SHP77 (cell line): ENCODE measurements at regions not wholly inside any gene's neighbourhood (a gene's known extent, or its start where the extent isn't known, plus 50 kb on each side); places are given as distances from the start of the nearest gene placed in this dataset.
"Not testable (repeated sequence)": the region's sequence is repeated elsewhere in the genome, so short reads cannot be mapped to it uniquely, and the experiment has no call there.

ENCODE experiments used
- DNase-seq, 2 experiments: peaks; one replicate each; lab custom pipeline; 2025; lab: John Stamatoyannopoulos, UW

DNA sequence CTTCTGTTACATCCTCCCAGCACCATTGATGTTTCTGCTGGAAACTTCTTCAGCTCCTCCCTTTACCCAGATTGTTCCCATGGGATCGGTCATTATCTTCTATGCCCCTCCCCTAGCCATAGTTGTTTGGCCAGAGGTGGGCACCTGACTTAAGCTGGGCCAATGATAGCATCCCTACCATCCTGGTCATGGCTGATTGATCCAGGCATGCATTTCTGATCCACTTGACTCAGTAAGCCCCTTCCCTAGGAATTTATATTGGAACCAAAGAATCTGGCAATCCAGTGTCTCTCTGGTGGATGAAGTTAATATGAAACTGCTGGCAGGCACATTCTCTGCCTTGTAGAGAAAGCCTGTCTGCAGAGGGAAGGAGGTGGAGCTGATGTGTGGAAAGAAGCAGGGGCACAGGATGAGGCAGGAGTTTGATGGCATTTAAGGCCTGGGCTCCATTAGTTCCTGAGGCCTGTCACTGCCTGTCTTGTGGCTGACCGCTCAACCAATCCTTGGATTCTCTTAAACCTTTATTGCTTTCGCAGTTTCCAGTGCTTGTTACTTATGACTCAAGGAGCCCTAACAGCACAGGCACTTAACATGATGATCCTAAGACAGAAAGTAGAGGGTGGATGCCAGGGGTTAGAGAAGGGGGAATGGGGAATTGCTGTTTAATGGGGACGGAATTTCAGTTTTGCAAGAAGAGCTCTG is 152.4 kb downstream of the ABCC12 start:
- no peak for DNase-seq

DNA sequence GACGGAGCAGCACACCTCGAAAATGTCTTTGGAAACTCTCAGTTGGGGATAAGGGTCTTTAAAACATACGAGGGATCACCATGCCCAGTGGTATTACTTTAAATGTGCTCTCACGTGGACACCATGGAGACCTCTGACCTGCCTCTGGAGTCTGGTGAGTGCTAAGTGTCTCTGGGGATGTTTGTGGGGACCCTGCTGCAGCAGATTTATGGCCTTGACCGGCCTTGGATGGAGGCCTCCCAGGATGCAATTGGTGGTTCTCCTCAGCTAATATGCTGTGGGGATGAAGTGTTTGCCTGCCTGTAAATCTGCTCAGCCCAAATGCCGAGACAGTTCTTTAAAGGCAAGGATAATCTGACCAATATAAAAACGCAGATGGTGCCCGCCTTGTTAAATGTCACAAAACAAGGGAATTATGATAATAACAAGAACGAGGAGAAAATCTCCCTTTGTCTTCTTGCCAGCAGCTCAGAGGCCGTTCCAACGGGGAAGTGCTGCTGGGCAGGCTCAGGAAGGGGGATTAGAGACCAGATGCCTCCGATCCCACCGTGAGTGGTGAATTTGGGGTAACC is 154.4 kb downstream of the ABCC12 start:
- no peak for DNase-seq

DNA sequence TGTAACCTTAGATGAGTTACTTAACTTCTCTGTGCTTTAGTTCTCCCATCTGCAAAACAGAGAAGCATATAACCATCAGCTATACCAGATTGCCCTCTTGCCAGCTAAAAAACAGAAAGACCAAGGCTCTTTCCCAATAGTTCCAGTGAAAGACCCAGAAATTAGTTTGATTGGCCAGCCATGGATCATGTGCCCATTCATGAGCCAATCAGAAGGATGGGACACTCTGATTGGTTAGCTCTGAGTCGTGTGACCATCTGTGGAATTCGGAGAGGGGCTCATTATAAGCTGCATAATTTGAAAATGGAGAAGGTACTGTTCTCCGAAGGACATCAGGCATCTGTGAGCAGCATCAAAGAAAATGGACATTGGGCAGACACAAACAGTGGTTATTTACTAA is 155.2 kb downstream of the ABCC12 start:
- DNase-seq = no peak

DNA sequence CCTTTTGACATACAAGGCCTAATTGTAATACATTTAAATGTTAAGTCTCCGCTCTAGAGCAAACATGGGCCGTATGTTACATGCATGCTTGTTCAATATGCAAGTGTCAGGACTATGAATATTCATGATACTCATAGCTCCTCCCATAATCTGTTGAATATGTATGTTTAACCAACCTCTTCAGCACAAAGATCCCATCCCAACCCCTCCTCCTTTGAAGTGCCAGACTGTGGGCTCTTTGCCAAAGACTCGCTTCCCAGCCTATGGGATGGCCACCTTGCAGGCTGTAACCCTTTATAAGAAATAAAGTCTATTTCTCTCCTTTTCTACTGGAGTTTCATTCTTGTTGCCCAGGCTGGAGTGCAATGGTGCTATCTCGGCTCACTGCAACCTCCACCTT is 156.2 kb downstream of the ABCC12 start:
- no peak for DNase-seq

DNA sequence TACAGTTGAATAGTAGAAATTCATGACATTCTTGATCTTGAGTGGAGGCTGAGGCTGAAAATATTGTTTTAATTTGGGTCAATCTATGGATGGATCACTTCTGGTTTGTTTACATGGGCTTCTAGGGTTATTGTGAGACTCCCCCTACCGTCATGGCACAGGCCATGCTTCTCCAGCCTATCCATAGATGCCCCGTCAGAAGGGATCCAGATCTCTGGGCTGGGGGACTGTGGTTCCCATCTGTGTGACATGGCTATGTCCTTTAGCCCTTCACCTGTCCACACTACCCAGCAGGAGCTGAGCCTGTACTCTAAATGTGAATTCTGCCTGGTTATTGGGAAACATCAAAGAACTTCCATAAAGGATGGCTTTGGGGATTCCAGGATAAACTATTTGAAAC is 160.4 kb downstream of the ABCC12 start:
- no peak for DNase-seq

DNA sequence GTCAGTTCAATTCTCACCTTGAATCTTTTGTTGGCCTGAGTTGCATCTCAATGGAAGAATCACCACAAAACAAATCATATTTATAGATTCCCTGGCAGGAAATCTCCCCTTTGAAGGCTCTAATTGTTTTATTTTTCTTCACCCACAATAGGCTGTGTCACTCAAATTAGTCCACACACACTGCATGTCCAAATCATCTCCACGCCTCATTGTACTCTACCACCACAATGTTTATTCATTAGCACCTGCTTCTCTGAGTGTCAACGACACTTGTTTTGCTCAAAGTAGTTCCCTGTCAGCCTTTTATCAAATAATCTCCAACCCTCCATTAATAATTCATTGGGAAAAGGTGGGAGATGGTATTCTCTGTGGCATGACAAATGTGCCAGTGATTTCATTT is 164.3 kb downstream of the ABCC12 start:
- DNase-seq = no peak

DNA sequence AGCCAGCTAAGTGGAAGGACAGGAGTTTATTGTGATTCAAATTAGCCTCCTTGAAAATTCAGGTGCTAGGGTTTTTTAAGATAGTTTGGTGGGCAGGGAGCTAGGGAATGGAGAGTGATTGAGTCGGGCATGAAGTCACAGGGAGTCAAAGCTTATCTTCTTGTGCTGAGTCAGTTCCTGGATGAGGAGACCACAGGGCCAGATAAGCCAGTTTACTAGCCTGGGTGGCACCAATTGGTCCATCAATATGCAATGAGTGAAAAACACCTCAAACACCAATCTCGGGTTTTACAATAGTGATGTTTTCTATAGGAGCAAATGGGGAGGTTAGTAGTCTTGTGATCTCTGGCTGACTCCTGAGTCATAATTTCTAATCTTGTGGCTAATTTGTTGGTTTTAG is 165.1 kb downstream of the ABCC12 start:
- DNase-seq = no peak

DNA sequence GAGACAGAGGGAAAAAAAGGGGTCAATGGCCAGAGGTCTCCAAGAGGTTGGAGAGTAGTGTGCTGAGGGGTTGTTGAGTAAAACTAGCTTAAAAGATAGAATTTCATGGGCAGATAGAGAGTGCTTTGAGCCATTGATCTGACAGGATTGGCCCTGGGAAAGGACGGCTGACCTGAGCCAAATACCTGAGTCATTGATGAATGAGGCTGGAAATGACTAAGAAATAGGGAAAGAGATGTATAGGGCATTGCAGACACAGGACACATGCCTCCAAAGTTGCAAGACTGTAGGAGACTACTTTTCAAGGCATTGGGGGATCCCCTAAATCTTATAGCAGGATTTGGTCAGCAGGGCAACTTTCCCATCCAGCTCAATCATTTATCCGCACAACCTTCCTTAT is 168.7 kb downstream of the ABCC12 start:
- DNase-seq = no peak

DNA sequence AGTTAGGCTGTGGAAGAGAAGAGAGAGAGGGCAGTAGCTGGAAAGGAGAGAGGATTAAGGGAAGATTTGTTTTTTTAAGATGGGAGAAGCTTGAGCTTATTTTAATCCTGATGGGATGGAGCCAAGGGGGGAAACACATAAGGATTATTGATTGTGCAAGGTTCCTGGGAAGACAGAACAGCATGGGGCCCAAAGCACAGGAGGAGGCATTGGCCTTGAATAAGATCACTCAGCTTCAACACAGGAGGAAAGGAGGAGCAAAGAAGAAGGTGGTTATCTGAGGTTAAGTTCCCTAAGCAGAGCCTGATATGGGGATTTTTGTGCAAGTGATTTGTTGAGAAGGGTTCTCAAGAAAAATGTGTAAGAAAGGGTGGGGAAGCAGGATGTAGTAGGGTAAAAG is 169.8 kb downstream of the ABCC12 start:
- no peak for DNase-seq

DNA sequence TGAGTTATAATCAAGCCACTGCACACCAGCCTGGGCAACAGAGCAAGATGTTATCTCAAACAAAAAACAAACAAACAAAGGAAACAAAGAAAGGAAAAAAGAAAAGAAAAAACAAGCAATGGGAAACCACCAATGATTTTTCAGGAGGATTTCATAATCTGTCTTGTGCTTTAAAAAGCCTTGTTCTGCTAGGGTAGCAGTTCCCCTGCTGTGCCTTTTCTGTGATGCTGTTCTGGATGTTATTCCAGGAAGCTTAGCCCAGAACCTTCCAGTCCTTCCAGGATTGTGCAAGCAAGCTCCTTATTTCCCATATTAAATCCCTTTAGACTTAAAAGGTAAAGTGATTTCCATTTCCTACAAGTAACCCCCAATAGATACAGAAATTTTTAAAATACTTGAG is 171.1 kb downstream of the ABCC12 start:
- no peak for DNase-seq

DNA sequence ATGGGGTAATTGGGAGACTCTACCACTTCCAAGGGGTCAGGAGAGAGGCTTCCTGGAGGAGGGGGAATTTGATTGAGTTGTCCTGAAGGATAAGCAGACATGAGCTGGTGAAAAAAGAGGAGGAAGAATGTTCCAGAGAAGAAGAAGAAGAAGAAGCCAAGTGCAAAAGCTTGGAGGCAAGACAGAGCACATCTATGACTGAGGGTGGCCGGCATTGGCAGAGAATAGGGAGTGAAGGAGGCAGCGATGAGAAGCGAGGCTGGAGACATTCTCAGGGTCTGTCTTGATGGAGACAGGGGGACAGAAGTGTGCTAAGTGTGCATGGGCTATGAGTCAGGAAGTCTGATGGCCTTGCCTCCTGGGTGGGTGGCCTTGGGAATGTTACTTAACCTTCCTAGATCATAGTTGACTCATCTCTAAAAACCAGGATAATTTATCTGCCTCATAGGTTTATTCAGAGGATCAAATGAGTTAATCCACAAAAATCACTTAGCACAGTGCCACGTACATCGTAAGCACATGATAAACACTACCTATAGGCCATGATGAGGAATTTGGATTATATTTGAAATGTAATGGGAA is 171.7 kb downstream of the ABCC12 start:
- DNase-seq = no peak

DNA sequence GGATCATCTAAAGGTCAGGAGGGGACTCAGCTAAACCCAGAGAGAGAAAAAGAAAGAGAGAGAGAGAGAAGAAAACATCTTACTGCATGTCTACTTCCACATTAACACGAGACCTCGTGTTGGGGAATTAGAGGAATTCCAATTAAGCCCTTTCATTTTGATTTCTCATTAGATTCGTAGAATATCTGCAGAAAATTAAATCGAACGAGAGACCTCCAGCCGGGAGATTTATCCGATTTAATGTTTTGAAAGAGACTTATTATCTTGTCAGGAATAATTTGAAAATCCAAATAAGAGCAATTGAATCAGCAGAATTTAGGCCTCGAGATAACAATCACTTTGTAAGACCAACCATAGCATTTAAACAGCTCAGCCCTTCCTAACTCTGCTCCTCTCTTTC is 175.6 kb downstream of the ABCC12 start:
- no peak for DNase-seq

DNA sequence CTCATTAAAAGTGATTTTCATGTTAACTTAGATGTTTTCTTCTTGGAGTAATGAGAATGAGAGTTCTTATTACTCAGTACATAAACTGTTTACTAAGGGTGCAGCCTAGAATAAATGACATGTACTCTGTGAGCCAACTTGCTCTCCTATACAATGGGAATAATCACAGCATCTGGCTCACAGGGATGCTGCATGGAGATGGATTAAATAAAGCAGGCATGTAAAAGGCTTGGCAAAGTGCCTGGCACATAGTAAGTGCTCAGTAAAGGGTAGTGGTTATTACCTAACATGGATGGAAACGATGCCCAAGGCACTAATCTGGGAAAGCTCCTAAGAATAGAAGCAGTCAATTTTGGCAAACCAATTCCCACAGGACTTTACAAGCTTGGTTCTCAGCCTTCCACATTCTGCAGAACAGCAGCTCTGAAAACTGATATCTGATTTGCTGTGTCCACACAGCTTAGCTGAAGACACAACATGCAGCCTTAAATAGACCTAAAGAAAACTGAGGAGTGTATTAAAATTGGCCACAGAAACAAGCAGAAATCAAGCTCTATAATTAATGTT is 176.1 kb downstream of the ABCC12 start:
- DNase-seq = no peak

DNA sequence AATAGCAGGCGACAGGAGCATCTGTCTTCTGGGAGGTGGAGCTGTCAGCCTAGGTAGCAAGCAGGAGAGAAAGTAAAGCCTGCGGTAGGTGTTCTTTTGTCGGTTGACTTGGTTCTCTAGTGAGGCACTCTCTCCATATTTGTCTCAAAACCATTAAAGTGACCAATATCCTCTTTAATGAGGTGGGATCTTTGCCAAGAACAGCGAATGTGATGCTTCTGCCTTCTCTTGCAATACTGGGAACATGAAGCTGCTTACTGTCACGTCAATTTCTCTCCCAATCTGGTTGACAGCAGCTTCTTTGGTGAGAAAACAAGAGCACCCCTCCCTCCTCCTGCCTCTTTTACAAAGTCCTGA is 176.7 kb downstream of the ABCC12 start:
- DNase-seq = no peak

DNA sequence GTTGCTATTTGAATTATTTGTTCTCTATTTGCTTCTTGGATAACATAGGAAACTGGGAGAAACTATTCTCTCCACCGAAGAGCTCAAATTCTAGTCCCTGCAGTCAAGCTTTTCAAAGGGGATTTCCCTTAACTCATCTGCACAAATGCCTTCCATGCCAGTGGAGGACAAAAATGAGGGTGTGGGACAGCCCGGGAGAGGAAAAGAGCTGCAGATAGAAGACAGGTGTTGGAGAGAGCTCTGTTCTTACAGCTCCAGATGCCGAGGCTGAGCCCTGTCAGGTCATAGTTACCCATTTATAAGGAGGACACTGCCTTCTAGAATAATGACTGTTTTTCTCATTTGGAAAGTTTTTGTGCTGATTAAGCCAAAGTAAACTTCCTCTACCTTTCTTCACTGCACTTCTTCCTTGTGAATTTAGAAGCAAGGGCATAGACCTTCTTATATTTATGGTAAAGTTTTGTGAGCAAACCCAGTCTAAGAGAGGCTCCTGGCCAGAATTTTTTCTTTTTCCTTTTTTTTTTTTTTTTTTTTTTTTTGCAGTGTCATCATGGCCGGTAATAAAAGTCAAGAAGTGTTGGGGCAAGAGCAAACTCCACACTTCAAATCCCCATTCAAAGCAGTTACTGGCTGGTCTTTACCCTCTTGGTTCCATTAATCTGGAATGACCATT is 177.2 kb downstream of the ABCC12 start:
- no peak for DNase-seq

DNA sequence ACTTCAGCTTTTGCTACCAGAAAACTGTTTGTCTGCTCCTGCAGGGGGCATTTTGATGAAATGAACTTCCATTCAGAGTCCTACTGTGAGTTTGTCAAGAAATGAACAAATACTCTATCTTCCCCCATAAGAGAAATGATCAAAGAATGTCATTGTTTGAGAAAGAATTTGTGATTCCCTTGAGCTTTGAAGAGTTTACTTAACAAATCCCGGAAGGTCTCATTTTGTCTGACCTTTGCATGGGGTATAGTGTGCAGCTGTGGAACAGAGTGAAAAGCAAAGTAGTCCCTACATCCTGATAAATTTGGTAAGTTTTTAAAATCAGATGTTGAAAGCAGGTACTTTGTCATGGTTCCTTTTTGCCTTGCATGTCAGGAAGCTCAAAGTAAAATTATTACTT is 178.0 kb downstream of the ABCC12 start:
- no peak for DNase-seq

DNA sequence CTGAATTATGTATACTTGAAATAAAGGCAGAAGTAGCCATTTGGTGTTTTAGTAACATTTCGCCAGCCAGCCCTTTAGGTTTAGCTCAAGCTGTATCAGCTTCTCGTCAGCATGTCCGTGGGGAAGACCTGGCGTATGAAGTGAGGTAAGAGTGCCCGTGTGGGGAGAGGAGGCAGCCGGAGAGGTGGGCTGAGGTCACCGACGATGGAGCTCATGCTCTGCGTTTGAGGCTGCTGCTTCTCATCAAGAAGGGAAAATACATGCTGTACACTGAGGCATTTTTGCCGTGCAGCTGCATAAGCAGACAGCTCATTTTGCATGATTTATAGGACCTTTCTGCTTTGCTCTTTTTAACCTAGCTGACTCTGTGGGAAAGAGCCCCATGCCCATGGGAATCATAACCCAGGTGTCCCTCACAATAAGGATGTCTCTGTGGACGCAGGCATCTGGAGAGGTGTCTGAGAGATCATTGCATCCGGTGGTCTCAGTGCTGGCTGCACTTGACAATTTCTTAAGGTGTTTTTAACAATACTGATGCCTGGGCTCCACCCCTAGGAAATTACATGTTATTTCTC is 179.1 kb downstream of the ABCC12 start:
- no peak for DNase-seq

DNA sequence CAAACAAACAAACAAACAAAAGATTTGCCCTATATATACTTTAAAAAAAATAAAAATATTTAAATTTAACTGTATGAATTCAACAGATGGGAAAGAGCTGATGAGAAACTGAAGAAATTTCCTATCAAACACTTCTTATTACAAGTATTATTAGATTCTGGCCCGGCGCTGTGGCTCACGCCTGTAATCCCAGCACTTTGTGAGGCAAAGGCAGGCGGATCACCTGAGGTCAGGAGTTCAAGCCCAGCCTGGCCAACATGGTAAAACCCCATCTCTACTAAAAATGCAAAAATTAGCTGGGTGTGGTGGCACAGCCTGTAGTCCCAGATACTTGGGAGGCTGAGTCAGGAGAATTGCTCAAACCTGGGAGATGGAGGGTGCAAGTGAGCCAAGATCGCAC is 180.8 kb downstream of the ABCC12 start:
- DNase-seq = not testable (repeated sequence)

DNA sequence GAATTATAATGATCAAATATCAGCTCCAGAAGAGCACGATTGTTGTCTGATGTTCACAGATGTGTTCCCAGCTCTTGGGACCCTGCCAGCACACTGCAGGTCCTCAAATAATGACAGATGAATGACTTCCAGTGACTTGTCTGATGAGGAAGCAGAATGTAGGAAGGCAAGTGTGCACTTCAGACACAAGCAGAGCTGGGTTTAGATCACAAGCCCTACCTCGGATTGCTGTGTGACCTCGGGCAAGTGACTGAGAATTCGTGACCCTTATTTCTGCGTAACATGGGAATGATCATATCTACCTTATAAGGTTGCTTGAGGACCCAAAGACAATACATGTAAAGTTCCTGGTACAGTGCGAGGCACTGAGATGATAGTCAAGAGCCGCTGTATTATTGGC is 182.2 kb downstream of the ABCC12 start:
- DNase-seq = no peak

DNA sequence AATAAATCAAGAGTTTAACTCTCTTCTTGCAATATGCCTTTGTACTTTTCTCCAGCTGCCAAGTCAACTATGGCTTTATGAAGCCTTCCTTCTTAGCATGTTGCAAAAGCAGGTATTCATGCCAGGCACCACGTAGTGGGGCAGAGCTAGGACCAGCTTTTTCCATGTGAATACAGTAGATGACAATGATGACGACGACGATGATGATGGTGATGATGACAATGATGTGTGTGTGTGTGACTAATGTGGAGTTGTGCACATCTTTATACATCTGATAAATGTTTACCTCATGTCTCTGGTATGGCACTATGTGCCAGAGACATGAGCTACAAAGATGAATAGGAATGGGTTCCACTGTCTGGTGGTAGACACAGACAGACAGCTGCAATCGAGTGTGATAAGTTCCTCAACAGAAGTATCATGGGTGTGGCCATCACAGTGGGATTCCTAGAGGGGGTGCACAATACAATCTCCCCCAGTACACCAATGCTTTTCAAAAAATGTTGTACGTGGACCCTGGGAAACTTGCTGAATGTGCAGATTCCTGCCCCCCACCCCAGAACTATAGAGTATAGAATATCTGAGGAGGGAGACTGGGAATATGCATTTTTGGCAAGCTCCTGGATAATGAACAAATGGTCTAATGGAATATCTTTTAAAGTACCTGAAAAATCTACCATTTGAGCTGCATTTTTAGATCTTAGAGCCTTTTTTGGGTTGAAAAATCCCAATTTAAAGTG is 183.4 kb downstream of the ABCC12 start:
- DNase-seq = no peak

DNA sequence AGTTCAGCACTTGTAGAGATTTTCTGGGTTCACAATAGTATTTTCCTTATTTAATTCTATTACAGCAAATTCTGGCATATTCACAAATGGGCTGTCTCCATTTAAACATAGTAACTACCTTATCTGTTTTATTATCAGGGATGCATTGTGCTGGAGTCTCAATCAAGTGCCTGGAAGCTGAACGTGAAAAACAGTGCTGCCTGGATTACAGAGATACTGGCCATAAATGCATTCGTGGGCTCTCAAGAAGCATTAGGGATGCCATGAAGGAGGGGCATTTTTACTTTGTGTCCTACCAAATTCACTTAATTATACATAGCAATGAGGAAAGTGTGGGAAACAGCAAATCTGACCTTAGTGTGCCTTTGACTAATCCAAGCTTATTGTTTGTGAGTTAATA is 184.6 kb downstream of the ABCC12 start:
- no peak for DNase-seq
